NCI-H510A (cell line): ENCODE measurements at regions not wholly inside any gene's neighbourhood (a gene's known extent, or its start where the extent isn't known, plus 50 kb on each side); places are given as distances from the start of the nearest gene placed in this dataset.

Source experiments
- DNase-seq: peaks from one replicate; lab custom pipeline; 2025; lab: John Stamatoyannopoulos, UW

DNA sequence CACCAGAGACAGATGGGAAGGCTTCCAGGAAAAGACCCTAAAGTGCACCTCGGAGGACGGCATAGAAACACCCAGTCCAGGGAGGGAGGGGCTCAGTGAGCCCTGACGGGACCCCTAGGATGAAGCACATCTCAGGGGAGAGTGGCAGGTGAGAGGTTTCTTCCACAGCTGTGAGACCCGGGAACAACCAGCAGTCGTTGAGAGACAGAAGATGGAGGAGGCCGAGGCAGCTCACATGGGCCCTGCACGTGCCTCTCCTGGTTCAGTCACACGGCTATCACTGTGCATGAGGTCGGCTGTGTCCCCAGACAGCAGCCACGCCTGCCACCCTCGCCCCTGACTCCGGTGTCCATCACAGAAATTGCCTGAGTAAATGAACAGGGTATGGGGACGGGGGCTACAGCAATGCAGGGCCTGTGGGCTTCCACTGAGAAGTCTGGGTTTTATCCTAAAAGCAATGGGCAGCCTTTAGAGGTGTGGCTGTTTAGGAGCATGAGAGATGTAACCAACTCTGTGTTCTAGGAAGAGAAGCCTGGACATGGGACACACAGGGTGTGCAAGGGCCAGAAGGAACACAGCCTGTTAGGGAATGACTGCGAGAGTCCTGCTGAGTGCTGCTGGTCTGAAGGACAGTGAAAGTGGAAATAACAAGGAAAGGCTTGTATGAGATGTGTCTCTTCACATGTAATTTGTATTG lies 102.0 kb downstream of the TMEM18 start:
- DNase-seq = no peak

GRCh38 chr2:573805-574392 lies 103.3 kb downstream of the TMEM18 start:
- DNase-seq = no peak

GRCh38 chr2:573025-573424 lies 104.2 kb downstream of the TMEM18 start:
- DNase-seq = no peak

GRCh38 chr2:569681-570080 lies 107.5 kb downstream of the TMEM18 start:
- DNase-seq = no peak

DNA sequence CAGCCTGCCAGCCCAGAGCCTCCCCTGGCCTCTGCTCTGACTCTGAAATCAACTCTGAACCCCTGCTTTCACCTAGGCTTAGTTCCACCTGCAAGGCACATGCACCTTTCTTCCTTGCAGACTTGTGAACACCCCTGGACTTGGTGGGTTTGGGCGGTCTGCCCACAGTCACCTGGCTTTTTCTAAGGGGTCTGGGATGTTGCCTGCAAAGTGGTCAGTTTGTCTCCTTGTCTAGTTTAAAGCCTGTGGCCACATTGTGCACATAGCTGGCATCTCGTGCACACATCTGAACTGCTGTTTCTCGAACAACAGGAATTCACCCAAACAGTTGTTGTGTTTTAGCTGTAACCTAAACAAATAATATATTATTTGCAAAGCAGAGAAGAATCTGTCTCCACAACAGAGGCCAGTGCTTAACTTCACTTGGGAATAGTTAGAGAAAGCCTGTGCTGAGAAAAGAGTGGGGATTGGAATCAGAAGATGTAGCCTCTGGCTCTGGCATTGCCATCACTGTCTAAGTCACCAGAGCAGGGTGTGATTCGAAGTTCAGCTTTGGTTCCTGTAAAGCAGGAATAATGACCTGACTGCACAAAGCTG lies 108.5 kb downstream of the TMEM18 start:
- no peak for DNase-seq

DNA sequence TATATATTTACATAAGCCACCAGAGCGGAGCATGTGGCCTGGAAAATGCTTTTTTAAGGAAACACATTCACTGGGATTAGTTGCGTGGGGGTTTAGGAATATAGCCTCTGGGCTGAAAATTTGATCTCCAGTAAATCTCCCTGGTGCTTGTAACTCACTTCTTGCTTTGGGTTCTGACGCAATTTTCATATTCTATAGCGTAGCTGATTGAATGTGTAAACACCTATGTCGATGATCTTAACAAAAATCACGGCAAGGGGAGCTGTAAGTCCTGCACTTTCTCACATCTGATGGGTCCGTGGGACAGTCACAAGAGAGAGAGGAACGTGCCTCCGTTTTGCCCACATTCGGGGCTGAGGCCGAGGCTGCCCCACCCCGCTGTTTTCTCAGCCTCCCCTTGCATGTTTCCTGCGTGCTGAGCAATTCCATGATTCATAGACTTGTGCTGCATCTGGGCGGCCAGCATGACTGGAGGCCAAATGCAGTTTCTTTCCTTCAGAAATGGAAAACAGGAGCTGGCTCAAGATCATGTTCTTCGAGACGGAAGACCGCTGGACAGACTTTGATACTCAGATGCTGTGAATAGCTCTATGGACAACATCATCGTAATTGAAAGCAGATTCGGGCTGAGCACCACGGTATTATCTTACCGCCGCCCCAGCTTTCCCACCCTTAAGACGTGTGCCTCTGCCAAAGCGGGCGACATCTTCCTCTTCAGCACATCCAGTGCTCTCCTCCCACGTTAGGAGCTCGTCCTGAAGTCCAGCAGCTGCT lies 109.2 kb downstream of the TMEM18 start:
- DNase-seq = no peak

DNA sequence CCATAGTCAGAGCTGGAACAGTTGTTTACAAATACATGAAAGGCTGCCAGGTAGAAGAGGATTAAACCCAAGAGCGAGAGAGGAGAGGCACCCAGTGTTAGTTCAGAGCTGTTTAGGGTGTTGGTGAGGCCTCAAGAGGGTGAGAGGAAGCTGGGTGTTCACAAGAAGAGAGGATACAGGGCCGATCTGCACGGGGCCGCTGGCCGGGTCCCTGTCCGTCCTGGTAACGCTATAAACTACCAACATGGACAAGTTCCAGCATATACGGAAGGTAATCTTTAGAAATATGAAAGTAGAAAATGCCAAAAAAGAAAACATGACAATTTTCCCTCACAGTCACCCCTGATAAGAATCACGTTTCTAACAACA lies 109.7 kb downstream of the TMEM18 start:
- DNase-seq = no peak

DNA sequence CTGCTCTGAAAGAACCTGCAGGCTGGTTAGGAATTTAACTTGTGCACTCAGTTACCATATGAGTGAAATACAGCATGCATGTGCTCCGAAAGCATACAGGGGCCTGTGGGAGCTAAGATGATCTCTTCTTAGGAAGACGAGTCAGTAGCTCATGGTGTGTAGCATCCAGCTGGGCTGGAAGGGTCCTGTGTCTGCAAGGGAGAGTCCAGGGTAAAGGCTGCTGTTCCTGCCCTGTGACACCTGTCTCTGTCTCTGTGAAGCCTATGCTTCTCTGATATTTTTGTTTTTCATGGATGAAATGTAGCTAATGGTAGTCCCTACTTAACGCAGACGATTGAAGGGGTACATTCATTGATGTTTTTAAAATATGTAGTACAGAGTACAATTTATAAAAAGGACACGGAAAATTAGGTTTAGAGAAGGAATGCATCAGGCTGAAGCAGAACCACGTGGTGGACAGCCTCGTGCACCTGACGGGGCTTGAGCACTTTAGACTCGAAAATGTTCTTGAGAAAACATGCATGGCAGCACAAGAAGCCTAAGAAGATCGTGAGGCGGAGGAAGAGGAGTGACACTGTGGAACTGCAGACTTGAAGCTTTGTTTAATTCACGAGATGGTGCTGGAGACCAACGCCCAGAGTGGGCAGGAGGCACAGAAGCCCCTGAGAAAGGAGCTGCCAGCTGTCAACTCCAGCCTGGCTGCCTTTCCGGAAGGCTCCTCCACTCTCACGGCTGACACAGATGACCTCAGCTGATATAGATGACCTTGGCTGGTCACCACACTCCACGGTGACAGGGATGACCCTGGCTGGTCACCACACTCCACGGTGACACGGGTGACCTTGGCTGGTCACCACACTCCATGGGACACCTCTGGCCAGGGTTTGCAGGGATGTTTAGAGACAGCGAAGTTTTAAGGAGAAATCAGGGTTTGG lies 110.6 kb downstream of the TMEM18 start:
- DNase-seq = no peak

DNA sequence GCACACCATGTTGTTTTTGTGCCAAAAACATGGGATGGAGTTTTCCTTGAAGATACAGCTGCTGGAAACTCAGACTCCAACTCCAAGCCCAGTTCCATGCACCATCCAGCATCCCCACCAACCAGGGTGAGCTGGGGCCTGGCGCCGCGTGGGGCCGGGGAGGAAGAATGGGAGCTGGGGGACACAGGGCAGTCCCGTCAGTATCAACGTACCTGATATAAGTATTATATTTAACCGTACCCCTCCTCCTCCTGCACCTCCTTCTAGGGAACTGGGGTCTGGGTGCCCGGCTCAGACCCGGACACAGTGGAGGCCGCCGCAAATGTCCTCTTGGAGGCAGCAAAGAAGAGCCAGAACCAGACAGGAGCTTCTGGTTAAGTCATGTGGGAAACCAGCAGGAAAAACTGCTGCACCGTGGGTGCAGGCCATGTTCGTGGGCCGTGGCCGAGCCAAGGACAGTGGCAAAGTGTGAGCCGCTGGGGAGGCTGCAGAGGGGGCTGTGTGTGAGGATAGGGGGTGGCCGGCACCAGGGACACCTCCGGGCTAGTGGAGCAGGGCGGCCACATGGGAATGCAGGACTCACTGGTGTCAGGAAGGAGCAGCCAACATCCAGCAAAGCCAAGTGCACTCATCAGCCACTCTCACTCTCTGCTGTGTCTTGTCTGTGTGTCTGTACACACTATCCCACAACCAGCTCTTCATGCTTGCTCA lies 112.6 kb downstream of the TMEM18 start:
- no peak for DNase-seq

DNA sequence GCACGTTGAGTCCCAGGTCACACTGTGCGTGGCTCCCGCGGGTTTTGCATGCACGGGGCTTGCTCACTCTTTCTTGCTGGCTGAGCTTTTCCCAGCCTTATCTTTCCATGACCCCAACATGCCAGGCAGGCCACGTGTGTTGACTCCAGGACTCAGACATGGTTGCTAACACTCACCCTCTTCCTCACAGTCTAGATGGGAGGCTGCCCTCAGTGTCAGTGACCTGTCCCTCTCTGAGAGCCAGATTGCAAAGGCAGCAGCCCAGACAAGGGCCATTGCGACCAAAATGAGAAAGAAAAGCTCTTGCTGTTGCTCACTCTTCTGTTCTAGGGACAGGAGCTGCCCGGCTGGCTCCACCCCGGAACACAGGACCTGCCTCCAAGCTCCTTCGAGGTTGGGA lies 113.7 kb downstream of the TMEM18 start:
- DNase-seq = no peak

- DNase-seq = no peak
These were observed 114.5 kb downstream of the TMEM18 start for GRCh38 chr2:562391-563364.

- DNase-seq = no peak
These were observed 118.3 kb downstream of the TMEM18 start for GRCh38 chr2:558879-559278.

DNA sequence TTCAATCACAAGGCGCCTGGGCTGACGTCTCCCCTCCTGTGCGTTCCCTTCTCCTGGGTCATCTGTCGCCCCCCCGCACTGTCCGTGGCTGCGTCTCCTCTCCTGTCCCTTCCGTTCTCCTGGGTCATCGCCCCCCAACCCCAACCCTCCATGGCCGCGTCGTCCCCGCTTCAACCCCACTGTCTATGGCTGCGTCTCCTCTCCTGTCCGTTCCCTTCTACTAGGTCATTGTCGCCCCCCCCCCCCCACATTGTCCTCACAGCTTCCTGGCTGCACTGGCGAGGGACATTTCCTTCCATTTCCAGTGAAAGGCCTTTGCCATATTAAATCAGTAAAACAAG lies 118.9 kb downstream of the TMEM18 start:
- no peak for DNase-seq

GRCh38 chr2:557635-558301 lies 119.4 kb downstream of the TMEM18 start:
- no peak for DNase-seq

DNA sequence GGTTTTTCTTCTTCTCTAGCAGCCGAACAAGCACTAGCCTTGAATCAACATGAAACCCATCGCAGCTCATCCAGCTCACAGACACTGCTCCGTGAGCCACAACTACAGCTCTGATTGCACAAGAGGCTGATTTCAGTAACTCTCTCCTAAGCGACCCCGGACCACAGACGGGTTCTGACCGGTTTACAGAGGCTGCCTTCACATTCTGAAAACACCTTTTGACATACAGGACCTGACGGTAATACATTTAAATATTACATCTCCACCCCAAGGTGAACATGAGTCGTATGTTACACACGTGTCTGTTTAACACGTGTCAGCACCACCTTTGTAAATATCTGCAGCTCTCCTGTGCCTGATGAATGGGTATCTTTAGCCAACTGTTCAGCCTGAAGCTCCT lies 120.7 kb downstream of the TMEM18 start:
- no peak for DNase-seq

DNA sequence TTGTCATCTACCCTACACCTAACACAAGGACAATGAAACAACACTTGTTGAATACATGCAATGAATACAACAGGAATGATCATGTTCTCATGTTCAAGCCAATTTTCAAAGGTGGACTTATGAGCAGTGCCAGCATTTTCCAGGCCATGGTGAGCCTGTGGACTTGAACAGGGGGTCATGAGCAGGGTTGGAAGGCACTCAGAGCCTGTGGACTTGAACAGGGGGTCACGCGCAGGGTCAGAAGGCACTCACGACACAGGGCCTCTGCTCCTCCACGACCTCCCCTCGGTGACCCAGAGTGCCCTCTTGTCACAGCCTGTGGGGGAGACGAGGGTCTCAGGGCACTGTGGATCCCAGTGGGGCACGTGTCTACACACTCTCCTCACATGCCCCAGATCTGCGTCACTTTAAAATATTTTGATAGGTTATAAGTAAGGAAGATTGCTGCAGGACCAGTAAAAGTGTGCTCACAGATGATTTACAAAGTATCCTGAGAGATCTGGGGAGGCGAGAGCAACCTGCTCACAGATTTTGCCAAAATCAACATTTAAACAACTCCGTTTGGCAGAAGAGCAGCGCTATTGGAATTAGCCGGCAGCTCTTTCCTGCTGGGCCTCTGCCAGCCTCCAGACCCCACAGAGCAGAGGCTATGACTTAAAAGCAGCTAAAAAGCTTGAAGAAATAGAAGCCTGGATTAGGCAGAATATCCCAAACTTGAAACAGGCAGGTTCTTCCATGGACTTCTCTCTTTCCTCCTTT lies 121.9 kb downstream of the TMEM18 start:
- DNase-seq = no peak

DNA sequence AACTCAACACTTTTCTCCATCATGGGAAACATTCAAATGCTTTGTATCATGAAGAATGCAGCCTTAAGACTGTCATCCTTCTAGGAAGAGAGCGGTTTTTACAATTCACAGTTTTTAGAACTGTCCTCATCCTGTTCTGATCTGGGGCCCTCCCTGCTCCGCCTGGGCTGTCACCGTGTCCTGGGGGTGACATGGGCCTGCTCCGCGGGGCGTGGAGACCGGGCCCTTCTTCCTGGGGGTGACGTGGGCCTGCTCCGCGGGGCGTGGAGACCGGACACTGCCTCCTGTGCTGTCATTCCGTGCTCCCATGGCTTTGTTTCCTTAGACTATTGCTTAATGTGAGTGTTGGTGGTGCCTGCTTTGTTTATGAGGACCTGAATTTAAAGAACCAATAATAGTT lies 122.8 kb downstream of the TMEM18 start:
- no peak for DNase-seq

GRCh38 chr2:552906-553305 lies 124.3 kb downstream of the TMEM18 start:
- DNase-seq = no peak

- no peak for DNase-seq
These were observed 125.6 kb downstream of the TMEM18 start for GRCh38 chr2:551621-552020.
